HL-60 (cell line): ENCODE measurements at regions not wholly inside any gene's neighbourhood (a gene's known extent, or its start where the extent isn't known, plus 50 kb on each side); places are given as distances from the start of the nearest gene placed in this dataset.

Source experiments
- GABPA ChIP-seq: IDR thresholded peaks from 2 replicates; pipeline ENCODE4 v1.6.1; 2012; ENCODE audit warnings: low read depth
- POLR2AphosphoS5 ChIP-seq: IDR thresholded peaks from 2 replicates; pipeline ENCODE4 v1.6.1; 2012; ENCODE audit warnings: low read depth
- SPI1 ChIP-seq: IDR thresholded peaks from 2 replicates; pipeline ENCODE4 v1.6.1; 2012; ENCODE audit warnings: low read depth, mild to moderate bottlenecking, borderline replicate concordance
- TF ChIP-seq, protein P1 (sequence below): IDR thresholded peaks from one replicate; pipeline ENCODE4 v1.5.1; 2011; ENCODE audit warnings: low read length, control low read depth, inconsistent platforms; ENCODE audit not compliant: insufficient read depth

DNA sequence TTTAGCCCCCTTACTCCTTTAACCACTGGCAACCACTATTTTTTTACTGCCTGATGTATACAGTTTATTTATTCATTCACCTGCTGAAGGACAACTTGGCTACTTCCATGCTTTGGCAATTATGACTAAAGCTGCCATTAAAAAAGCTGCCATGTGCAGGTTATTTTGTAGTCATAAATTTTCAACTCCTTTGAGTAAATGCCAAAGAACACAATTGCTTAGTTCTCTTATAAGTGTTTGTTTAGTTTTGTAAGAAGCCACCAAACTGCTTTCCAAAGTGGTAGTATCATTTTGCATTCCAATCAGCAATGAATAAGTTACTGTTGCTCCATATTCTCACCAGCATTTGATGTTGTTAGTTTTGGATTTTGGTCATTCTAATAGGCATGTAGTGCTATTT, 1831.8 kb downstream of the PCDH7 start:
- TF ChIP-seq, protein P1, sequence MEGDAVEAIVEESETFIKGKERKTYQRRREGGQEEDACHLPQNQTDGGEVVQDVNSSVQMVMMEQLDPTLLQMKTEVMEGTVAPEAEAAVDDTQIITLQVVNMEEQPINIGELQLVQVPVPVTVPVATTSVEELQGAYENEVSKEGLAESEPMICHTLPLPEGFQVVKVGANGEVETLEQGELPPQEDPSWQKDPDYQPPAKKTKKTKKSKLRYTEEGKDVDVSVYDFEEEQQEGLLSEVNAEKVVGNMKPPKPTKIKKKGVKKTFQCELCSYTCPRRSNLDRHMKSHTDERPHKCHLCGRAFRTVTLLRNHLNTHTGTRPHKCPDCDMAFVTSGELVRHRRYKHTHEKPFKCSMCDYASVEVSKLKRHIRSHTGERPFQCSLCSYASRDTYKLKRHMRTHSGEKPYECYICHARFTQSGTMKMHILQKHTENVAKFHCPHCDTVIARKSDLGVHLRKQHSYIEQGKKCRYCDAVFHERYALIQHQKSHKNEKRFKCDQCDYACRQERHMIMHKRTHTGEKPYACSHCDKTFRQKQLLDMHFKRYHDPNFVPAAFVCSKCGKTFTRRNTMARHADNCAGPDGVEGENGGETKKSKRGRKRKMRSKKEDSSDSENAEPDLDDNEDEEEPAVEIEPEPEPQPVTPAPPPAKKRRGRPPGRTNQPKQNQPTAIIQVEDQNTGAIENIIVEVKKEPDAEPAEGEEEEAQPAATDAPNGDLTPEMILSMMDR: no peak
- TF ChIP-seq POLR2AphosphoS5 (no peak), GABPA (no peak), SPI1 (no peak)
